ENCODE measurements at regions not wholly inside any gene's neighbourhood (a gene's known extent, or its start where the extent isn't known, plus 50 kb on each side); places are given as distances from the start of the nearest gene placed in this dataset.

GRCh38 chr9:83140061-83140460 lies 77.1 kb upstream of the RASEF start:
- TF ChIP-seq CTCF (conservative IDR thresholded peaks at IDR 0.05 in 1 of 2, IDR thresholded peaks at IDR 0.05 in 1 of 2; ENCODE audit: low read depth in 1 of 2, low read length in 2 of 2) (no peak), EZH2 (IDR thresholded peaks at IDR 0.05; ENCODE audit: low read length, missing control alignments) (no peak)

Data from fibroblast of lung (primary cell).